ENCODE measurements at regions not wholly inside any gene's neighbourhood (a gene's known extent, or its start where the extent isn't known, plus 50 kb on each side); places are given as distances from the start of the nearest gene placed in this dataset.

GRCh38 chr1:75034376-75034775 lies 99.8 kb upstream of the LHX8 start:
- TF ChIP-seq POLR2AphosphoS5 (IDR thresholded peaks at IDR 0.05; ENCODE audit: low read depth): no peak
- no peak for TF ChIP-seq CTCF (conservative IDR thresholded peaks at IDR 0.05; ENCODE audit: low read depth in 2 of 2)
- no peak for TF ChIP-seq REST (IDR thresholded peaks at IDR 0.05; ENCODE audit: unreplicated experiment)
- no peak for TF ChIP-seq CREB1 (CRISPR knock-in tag; IDR thresholded peaks at IDR 0.05; ENCODE audit: low read depth)
- TF ChIP-seq EZH2 (IDR thresholded peaks at IDR 0.05; ENCODE audit: low read depth, unreplicated experiment): no peak
